Right ventricle myocardium superior (tissue), 1 donor: ENCODE measurements at regions not wholly inside any gene's neighbourhood (a gene's known extent, or its start where the extent isn't known, plus 50 kb on each side); places are given as distances from the start of the nearest gene placed in this dataset.
"Not testable (repeated sequence)": the region's sequence is repeated elsewhere in the genome, so short reads cannot be mapped to it uniquely, and the experiment has no call there.

Source experiments
- ATAC-seq: fragments of 200-7000 bp; cut with Tn5 transposase; one replicate; pipeline ENCODE4 v1.9.1; 2020; ENCODE audit warnings: mild to moderate bottlenecking; ENCODE audit not compliant: poor library complexity
- DNase-seq: peaks from one replicate; pipeline ENCODE4 v3.0.0-alpha.2; 2020
- intact Hi-C: fragments of 100-400 bp; cut with DNase I; formaldehyde crosslinking; loops from one replicate; pipeline ENCODE4 v1.11.2; 2022
- donor health status: DM: no; HTN: yes; CAD: no; lungs with severe emphysema.

GRCh38 chr10:3270577-3271316, 98.2 kb upstream of the PITRM1 start:
- intact Hi-C loops: no loop called here
- ATAC-seq (peak; percentile 29), DNase-seq (no peak)

GRCh38 chr10:3268025-3268424, 95.4 kb upstream of the PITRM1 start:
- no peak for ATAC-seq
- intact Hi-C loops: no loop called here

GRCh38 chr10:3265088-3265487, 92.5 kb upstream of the PITRM1 start:
- intact Hi-C loops: no loop called here
- DNase-seq (no peak), ATAC-seq (no peak)

More at GRCh38 chr10:3268025-3268424, 95.4 kb upstream of the PITRM1 start:
- DNase-seq: no peak

GRCh38 chr10:3264161-3264761, 91.7 kb upstream of the PITRM1 start:
- ATAC-seq (no peak), DNase-seq (no peak)
- intact Hi-C loops: no loop called here

GRCh38 chr10:3263747-3264146, 91.2 kb upstream of the PITRM1 start:
- no peak for ATAC-seq
- intact Hi-C loops: no loop called here
- DNase-seq: no peak

GRCh38 chr10:3263082-3263481, 90.5 kb upstream of the PITRM1 start:
- intact Hi-C loops: no loop called here
- DNase-seq (no peak), ATAC-seq (no peak)

- no peak for DNase-seq
- intact Hi-C loops: no loop called here
- no peak for ATAC-seq
These were observed 89.3 kb upstream of the PITRM1 start for GRCh38 chr10:3261921-3262320.

- DNase-seq (no peak), ATAC-seq (no peak)
- intact Hi-C loops: no loop called here
These were observed 87.7 kb upstream of the PITRM1 start for GRCh38 chr10:3260066-3260834.

- no peak for ATAC-seq
- intact Hi-C loops: no loop called here
- no peak for DNase-seq
These were observed 86.9 kb upstream of the PITRM1 start for GRCh38 chr10:3259499-3259898.

- intact Hi-C loops: no loop called here
- no peak for DNase-seq
- ATAC-seq: no peak
These were observed 85.8 kb upstream of the PITRM1 start for GRCh38 chr10:3258394-3258793.

GRCh38 chr10:3255616-3256015, 83.0 kb upstream of the PITRM1 start:
- ATAC-seq: no peak
- intact Hi-C loops: no loop called here
- no peak for DNase-seq

- no peak for DNase-seq
- intact Hi-C loops: no loop called here
- ATAC-seq: no peak
These were observed 82.5 kb upstream of the PITRM1 start for GRCh38 chr10:3255075-3255474.

GRCh38 chr10:3253974-3254373, 81.4 kb upstream of the PITRM1 start:
- ATAC-seq, DNase-seq, intact Hi-C loops: not testable (repeated sequence)

GRCh38 chr10:3251172-3251571, 78.6 kb upstream of the PITRM1 start:
- no peak for DNase-seq
- intact Hi-C loops: no loop called here
- ATAC-seq: no peak

GRCh38 chr10:3249307-3249889, 76.8 kb upstream of the PITRM1 start:
- intact Hi-C loops: no loop called here
- ATAC-seq (no peak), DNase-seq (no peak)

- intact Hi-C loops: no loop called here
- DNase-seq (no peak), ATAC-seq (peak; percentile 52)
These were observed 76.1 kb upstream of the PITRM1 start for GRCh38 chr10:3248526-3249306.

- ATAC-seq: no peak
- DNase-seq: no peak
- intact Hi-C loops: no loop called here
These were observed 72.8 kb upstream of the PITRM1 start for GRCh38 chr10:3245395-3245794.

- DNase-seq (no peak), ATAC-seq (no peak)
- intact Hi-C loops: no loop called here
These were observed 69.5 kb upstream of the PITRM1 start for GRCh38 chr10:3241967-3242650.
